PC-9 (cell line): ENCODE measurements at regions not wholly inside any gene's neighbourhood (a gene's known extent, or its start where the extent isn't known, plus 50 kb on each side); places are given as distances from the start of the nearest gene placed in this dataset.

Experiments
- EZH2 ChIP-seq: fragments of 200-600 bp; sonication (generic); IDR thresholded peaks from 2 replicates; pipeline ENCODE4 v1.8.0; 2017; ENCODE audit warnings: antibody characterized with exemption, low read depth
- TF ChIP-seq, protein P1 (sequence below): fragments of 200-600 bp; sonication (generic); conservative IDR thresholded peaks from 2 replicates; pipeline ENCODE4 v1.6.1; 2017; ENCODE audit warnings: mixed run types, antibody characterized with exemption, mild to moderate bottlenecking, moderate library complexity

DNA sequence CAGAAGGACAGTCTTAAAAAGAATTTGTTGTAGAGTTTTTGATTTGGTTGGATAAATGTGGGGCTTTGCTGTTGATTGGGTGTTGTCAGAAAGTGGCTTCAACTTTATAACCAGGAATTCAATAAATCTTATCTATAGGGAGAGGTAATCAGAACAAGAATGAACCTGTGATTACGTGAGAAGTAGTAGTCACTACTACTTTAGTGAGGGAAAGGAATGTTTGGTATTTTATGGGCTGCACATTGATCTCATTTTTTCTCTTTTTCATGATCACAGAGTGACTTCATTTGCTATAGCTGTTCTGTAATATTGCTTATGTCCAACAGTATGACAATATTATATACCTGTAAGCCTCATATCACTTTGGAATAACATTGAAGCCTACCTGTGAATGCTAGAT lies 485.2 kb upstream of the BCHE start:
- TF ChIP-seq, protein P1, sequence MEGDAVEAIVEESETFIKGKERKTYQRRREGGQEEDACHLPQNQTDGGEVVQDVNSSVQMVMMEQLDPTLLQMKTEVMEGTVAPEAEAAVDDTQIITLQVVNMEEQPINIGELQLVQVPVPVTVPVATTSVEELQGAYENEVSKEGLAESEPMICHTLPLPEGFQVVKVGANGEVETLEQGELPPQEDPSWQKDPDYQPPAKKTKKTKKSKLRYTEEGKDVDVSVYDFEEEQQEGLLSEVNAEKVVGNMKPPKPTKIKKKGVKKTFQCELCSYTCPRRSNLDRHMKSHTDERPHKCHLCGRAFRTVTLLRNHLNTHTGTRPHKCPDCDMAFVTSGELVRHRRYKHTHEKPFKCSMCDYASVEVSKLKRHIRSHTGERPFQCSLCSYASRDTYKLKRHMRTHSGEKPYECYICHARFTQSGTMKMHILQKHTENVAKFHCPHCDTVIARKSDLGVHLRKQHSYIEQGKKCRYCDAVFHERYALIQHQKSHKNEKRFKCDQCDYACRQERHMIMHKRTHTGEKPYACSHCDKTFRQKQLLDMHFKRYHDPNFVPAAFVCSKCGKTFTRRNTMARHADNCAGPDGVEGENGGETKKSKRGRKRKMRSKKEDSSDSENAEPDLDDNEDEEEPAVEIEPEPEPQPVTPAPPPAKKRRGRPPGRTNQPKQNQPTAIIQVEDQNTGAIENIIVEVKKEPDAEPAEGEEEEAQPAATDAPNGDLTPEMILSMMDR = no peak
- no peak for TF ChIP-seq EZH2
